DMS79 treated with DMSO at 0.1 percent for 48 hours (cell line): ENCODE measurements at regions not wholly inside any gene's neighbourhood (a gene's known extent, or its start where the extent isn't known, plus 50 kb on each side); places are given as distances from the start of the nearest gene placed in this dataset.
"Not testable (repeated sequence)": the region's sequence is repeated elsewhere in the genome, so short reads cannot be mapped to it uniquely, and the experiment has no call there.

Experiments
- DNase-seq: peaks from one replicate; lab custom pipeline; 2025; lab: John Stamatoyannopoulos, UW

- DNase-seq: no peak
These were observed 1392.9 kb downstream of the ARAP2 start for GRCh38 chr4:34851411-34851810.

- no peak for DNase-seq
These were observed 1389.9 kb downstream of the ARAP2 start for GRCh38 chr4:34854451-34854850.

GRCh38 chr4:34861666-34862065 lies 1382.6 kb downstream of the ARAP2 start:
- no peak for DNase-seq

GRCh38 chr4:34878961-34879360 lies 1365.4 kb downstream of the ARAP2 start:
- no peak for DNase-seq

- DNase-seq: no peak
These were observed 1364.1 kb downstream of the ARAP2 start for GRCh38 chr4:34880246-34880645.

- no peak for DNase-seq
These were observed 1352.4 kb downstream of the ARAP2 start for GRCh38 chr4:34891892-34892291.

- DNase-seq: no peak
These were observed 1350.9 kb downstream of the ARAP2 start for GRCh38 chr4:34893382-34893781.

- no peak for DNase-seq
These were observed 1324.3 kb downstream of the ARAP2 start for GRCh38 chr4:34920032-34920431.

GRCh38 chr4:34921391-34921790 lies 1322.9 kb downstream of the ARAP2 start:
- no peak for DNase-seq

GRCh38 chr4:34922325-34922724 lies 1322.0 kb downstream of the ARAP2 start:
- DNase-seq: no peak

- DNase-seq: no peak
These were observed 1311.7 kb downstream of the ARAP2 start for GRCh38 chr4:34932591-34932990.

GRCh38 chr4:34935739-34936138 lies 1308.6 kb downstream of the ARAP2 start:
- no peak for DNase-seq

- DNase-seq: no peak
These were observed 1305.2 kb downstream of the ARAP2 start for GRCh38 chr4:34939073-34939472.

GRCh38 chr4:34943741-34944386 lies 1300.5 kb downstream of the ARAP2 start:
- no peak for DNase-seq

- no peak for DNase-seq
These were observed 1293.4 kb downstream of the ARAP2 start for GRCh38 chr4:34950926-34951325.

- no peak for DNase-seq
These were observed 1291.0 kb downstream of the ARAP2 start for GRCh38 chr4:34953145-34953799.

- DNase-seq: no peak
These were observed 1279.7 kb downstream of the ARAP2 start for GRCh38 chr4:34964613-34965012.

GRCh38 chr4:34972189-34972588 lies 1272.1 kb downstream of the ARAP2 start:
- no peak for DNase-seq

GRCh38 chr4:34973650-34974312 lies 1270.5 kb downstream of the ARAP2 start:
- no peak for DNase-seq

GRCh38 chr4:34974313-34974680 lies 1270.0 kb downstream of the ARAP2 start:
- no peak for DNase-seq

GRCh38 chr4:35021222-35021621 lies 1223.1 kb downstream of the ARAP2 start:
- not testable (repeated sequence) for DNase-seq

- DNase-seq: no peak
These were observed 1219.0 kb downstream of the ARAP2 start for GRCh38 chr4:35025152-35025834.
